Caco-2 (cell line): ENCODE measurements at regions not wholly inside any gene's neighbourhood (a gene's known extent, or its start where the extent isn't known, plus 50 kb on each side); places are given as distances from the start of the nearest gene placed in this dataset.
"Not testable (repeated sequence)": the region's sequence is repeated elsewhere in the genome, so short reads cannot be mapped to it uniquely, and the experiment has no call there.

Experiments
- BruUV-seq: library from RNA; stranded (reverse); fragments of 400-500 nt; replicated peaks from 2 replicates; lab custom pipeline; 2021; lab: Mats Ljungman, UMichigan
- CTCF ChIA-PET: fragments of 300-600 bp; sonication (Branson Sonifier 250); formaldehyde crosslinking; loops from one replicate; lab custom pipeline; 2022; ENCODE audit warnings: antibody characterized with exemption; lab: Charles Lee
- POLR2A ChIA-PET: fragments of 300-600 bp; sonication (Branson Sonifier 250); formaldehyde crosslinking; loops from one replicate; lab custom pipeline; 2022; ENCODE audit warnings: antibody characterized with exemption; lab: Charles Lee
- DNase-seq, 2 experiments: peaks; one replicate each; pipeline versions ENCODE4 v3.0.0 to v3.0.0-alpha.2; 2020 to 2022
- H3K27me3 ChIP-seq: replicated peaks from 2 replicates; pipeline ENCODE4 v1.6.0; 2011; ENCODE audit warnings: low read length; ENCODE audit not compliant: control insufficient read depth, insufficient read depth
- H3K36me3 ChIP-seq: 2 replicates; pipeline ENCODE4 v1.5.1; 2011; ENCODE audit warnings: low read length; ENCODE audit not compliant: control insufficient read depth, insufficient read depth
- H3K4me1 ChIP-seq: fragments of 250-450 bp; sonication (Bioruptor Pico); 2 replicates; pipeline ENCODE4 v1.5.1; 2020; ENCODE audit warnings: mild to moderate bottlenecking
- H3K4me3 ChIP-seq: 2 replicates; pipeline ENCODE4 v1.5.1; 2011; ENCODE audit warnings: low read depth, mild to moderate bottlenecking, control low read depth, low read length
- H3K9me3 ChIP-seq: fragments of 250-450 bp; sonication (Bioruptor Pico); 2 replicates; pipeline ENCODE4 v1.5.1; 2020; ENCODE audit warnings: mild to moderate bottlenecking, moderate library complexity
- H3K27ac Mint-ChIP-seq: one replicate; pipeline ENCODE4 v1.8.0; 2022; ENCODE audit warnings: mixed read lengths; ENCODE audit not compliant: unreplicated experiment
- H3K27me3 Mint-ChIP-seq: one replicate; pipeline ENCODE4 v1.8.0; 2022; ENCODE audit warnings: mixed read lengths; ENCODE audit not compliant: insufficient read depth, unreplicated experiment
- H3K36me3 Mint-ChIP-seq: one replicate; pipeline ENCODE4 v1.8.0; 2022; ENCODE audit warnings: mild to moderate bottlenecking, mixed read lengths; ENCODE audit not compliant: insufficient read depth, unreplicated experiment
- H3K4me1 Mint-ChIP-seq: one replicate; pipeline ENCODE4 v1.8.0; 2022; ENCODE audit warnings: low read depth, mixed read lengths; ENCODE audit not compliant: unreplicated experiment
- H3K4me3 Mint-ChIP-seq: one replicate; pipeline ENCODE4 v1.8.0; 2022; ENCODE audit warnings: mild to moderate bottlenecking, moderate library complexity, mixed read lengths; ENCODE audit not compliant: unreplicated experiment
- H3K9me3 Mint-ChIP-seq: one replicate; pipeline ENCODE4 v1.8.0; 2022; ENCODE audit warnings: mixed read lengths; ENCODE audit not compliant: unreplicated experiment
- intact Hi-C: fragments of 100-400 bp; cut with micrococcal nuclease; formaldehyde crosslinking; loops from one replicate; pipeline ENCODE4 v1.10.0; 2022; ENCODE audit not compliant: unreplicated experiment

GRCh38 chr15:21062619-21063163 is 196.6 kb upstream of the POTEB2 start:
- POLR2A ChIA-PET, H3K4me1 Mint-ChIP-seq, H3K9me3 Mint-ChIP-seq, H3K9me3 ChIP-seq, H3K27ac Mint-ChIP-seq, H3K4me3 Mint-ChIP-seq, intact Hi-C loops, H3K27me3 ChIP-seq, H3K27me3 Mint-ChIP-seq, CTCF ChIA-PET, H3K4me3 ChIP-seq, BruUV-seq, H3K36me3 ChIP-seq, H3K4me1 ChIP-seq, DNase-seq, H3K36me3 Mint-ChIP-seq: not testable (repeated sequence)

- intact Hi-C loops, CTCF ChIA-PET, H3K36me3 Mint-ChIP-seq, H3K4me1 Mint-ChIP-seq, H3K27ac Mint-ChIP-seq, DNase-seq, H3K36me3 ChIP-seq, POLR2A ChIA-PET, H3K27me3 ChIP-seq, H3K27me3 Mint-ChIP-seq, H3K9me3 ChIP-seq, H3K4me1 ChIP-seq, BruUV-seq, H3K4me3 Mint-ChIP-seq, H3K4me3 ChIP-seq, H3K9me3 Mint-ChIP-seq: not testable (repeated sequence)
These were observed 185.8 kb upstream of the POTEB2 start for GRCh38 chr15:21051866-21052265.

- H3K9me3 ChIP-seq, H3K9me3 Mint-ChIP-seq, H3K4me1 ChIP-seq, H3K27ac Mint-ChIP-seq, CTCF ChIA-PET, H3K36me3 ChIP-seq, H3K27me3 Mint-ChIP-seq, H3K4me3 Mint-ChIP-seq, DNase-seq, POLR2A ChIA-PET, intact Hi-C loops, H3K27me3 ChIP-seq, H3K4me1 Mint-ChIP-seq, H3K4me3 ChIP-seq, BruUV-seq, H3K36me3 Mint-ChIP-seq: not testable (repeated sequence)
These were observed 165.6 kb upstream of the POTEB2 start for GRCh38 chr15:21031703-21032102.

- H3K4me3 Mint-ChIP-seq, H3K9me3 ChIP-seq, H3K27me3 Mint-ChIP-seq, POLR2A ChIA-PET, DNase-seq, H3K4me1 ChIP-seq, intact Hi-C loops, H3K9me3 Mint-ChIP-seq, CTCF ChIA-PET, H3K36me3 ChIP-seq, H3K4me3 ChIP-seq, H3K4me1 Mint-ChIP-seq, H3K27ac Mint-ChIP-seq, BruUV-seq, H3K27me3 ChIP-seq, H3K36me3 Mint-ChIP-seq: not testable (repeated sequence)
These were observed 162.9 kb upstream of the POTEB2 start for GRCh38 chr15:21029001-21029400.

- H3K4me3 ChIP-seq, CTCF ChIA-PET, intact Hi-C loops, H3K4me1 ChIP-seq, H3K4me1 Mint-ChIP-seq, H3K4me3 Mint-ChIP-seq, H3K9me3 Mint-ChIP-seq, H3K27ac Mint-ChIP-seq, POLR2A ChIA-PET, H3K27me3 ChIP-seq, DNase-seq, H3K36me3 Mint-ChIP-seq, H3K27me3 Mint-ChIP-seq, BruUV-seq, H3K36me3 ChIP-seq, H3K9me3 ChIP-seq: not testable (repeated sequence)
These were observed 161.8 kb upstream of the POTEB2 start for GRCh38 chr15:21027942-21028341.

- H3K4me1 Mint-ChIP-seq, H3K27me3 Mint-ChIP-seq, POLR2A ChIA-PET, intact Hi-C loops, H3K9me3 ChIP-seq, H3K4me1 ChIP-seq, H3K4me3 Mint-ChIP-seq, H3K36me3 Mint-ChIP-seq, H3K9me3 Mint-ChIP-seq, H3K36me3 ChIP-seq, BruUV-seq, CTCF ChIA-PET, H3K27me3 ChIP-seq, DNase-seq, H3K4me3 ChIP-seq, H3K27ac Mint-ChIP-seq: not testable (repeated sequence)
These were observed 160.7 kb upstream of the POTEB2 start for GRCh38 chr15:21026848-21027247.

- H3K27me3 ChIP-seq, H3K36me3 ChIP-seq, POLR2A ChIA-PET, H3K4me1 Mint-ChIP-seq, H3K27ac Mint-ChIP-seq, BruUV-seq, H3K4me1 ChIP-seq, intact Hi-C loops, H3K9me3 Mint-ChIP-seq, H3K27me3 Mint-ChIP-seq, H3K4me3 ChIP-seq, H3K4me3 Mint-ChIP-seq, H3K9me3 ChIP-seq, H3K36me3 Mint-ChIP-seq, CTCF ChIA-PET, DNase-seq: not testable (repeated sequence)
These were observed 158.3 kb upstream of the POTEB2 start for GRCh38 chr15:21024235-21024987.
